HG03103 (cell line): ENCODE measurements at regions not wholly inside any gene's neighbourhood (a gene's known extent, or its start where the extent isn't known, plus 50 kb on each side); places are given as distances from the start of the nearest gene placed in this dataset.
"Not testable (repeated sequence)": the region's sequence is repeated elsewhere in the genome, so short reads cannot be mapped to it uniquely, and the experiment has no call there.

ENCODE experiments used
- ATAC-seq: cut with Tn5 transposase; IDR thresholded peaks from one replicate; pipeline ENCODE4 v1.9.1; 2021; ENCODE audit warnings: low read depth; ENCODE audit not compliant: unreplicated experiment

DNA sequence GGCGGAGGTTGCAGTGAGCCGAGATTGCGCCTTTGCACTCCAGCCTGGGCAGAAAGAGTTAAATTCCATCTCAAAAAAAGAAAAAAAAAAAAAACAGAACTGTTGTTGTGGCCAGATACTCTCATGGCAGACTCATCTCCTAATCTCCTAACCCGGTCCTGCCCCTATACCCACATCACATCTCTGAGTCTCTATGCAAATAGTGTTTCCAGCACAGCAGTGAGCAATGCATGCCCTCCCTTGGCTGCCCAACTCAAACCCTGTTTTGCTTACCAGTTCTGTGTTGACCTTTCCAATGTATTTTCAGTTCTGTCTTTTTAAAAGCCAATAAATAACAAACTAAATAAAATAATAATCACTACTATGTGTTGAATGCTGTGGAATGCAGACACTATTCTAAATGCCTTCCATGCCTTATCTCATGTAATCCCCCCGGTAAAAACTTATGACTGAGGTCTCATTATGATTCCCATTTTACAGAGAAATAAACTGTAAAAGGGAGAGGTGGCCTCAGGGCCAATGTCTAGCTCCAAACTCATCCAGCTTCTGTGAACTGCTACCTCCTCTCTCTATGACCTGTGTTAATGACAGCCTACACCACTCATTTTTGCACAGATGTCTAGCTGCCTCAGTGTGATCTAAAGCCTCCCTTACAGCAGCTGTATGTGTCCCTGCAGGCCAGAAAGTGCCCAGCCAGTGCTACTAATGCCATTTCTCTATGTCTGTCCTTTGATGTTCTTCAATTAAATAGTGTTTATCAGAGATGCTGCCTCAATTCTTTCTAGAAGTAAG, 289.8 kb downstream of the HS3ST3B1 start:
- ATAC-seq = no peak

DNA sequence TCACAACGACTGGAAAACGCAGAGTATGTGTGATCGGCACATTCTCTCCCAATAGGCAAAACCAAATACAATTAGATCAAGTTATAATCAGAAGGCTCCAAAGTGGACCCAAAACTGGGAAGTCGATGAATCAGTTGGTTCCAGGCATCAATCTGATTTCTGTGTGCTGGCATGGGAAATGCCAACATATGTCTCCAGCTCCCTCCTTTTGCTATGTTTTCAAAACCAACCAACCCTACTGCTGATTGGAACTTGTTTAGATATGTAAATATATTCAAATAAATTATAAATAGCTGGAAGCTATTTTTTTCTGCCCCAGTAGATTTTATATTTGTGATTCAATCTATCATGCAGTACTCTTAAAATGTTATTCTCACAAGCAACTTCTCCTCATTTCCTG, 284.2 kb downstream of the HS3ST3B1 start:
- no peak for ATAC-seq

DNA sequence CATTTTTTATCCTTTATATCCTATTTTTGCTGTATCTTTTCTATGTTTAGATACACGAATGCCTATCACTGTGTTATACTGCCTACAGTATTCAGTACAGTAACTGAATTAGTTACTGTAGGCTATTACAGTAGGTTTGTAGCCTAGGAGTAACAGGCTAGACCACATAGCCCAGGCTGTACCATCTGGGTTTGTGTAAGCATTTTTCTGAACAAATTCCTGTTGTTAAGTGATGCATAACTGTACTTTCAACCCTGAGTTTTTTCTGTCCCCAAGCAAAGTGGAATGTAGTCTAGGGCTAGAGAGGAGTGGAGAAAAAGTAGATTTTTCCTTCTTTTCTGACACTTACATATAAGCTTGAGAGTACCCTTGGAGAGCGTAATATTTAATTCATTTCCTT, 282.1 kb downstream of the HS3ST3B1 start:
- ATAC-seq = no peak

DNA sequence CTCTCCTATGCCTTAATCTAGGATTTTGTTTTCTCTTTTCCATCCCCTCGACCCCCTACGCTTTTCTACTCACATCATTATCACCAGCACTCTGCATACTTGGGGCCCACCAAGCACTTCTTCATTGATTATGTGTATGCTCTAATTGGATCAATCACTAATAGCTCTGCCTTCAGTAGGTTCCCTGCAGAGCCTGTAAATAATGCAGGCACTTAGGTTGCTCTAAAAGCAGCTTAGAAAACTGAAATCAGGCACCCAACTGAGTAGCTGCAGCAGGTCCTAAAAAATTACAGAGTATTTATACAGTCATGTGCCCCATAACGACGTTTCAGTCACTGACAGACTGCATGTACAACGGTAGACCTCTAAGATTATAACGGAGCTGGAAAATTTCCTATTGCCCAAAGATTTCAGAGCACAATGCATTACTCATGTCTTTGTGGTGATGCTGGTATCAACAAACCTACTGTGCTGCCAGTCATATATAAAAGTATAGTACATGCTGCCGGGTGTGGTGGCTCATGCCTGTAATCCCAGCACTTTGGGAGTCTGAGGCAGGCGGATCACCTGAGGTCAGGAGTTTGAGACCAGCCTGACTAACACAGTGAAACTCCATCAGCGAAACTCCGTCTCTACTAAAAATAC, 280.4 kb downstream of the HS3ST3B1 start:
- no peak for ATAC-seq

DNA sequence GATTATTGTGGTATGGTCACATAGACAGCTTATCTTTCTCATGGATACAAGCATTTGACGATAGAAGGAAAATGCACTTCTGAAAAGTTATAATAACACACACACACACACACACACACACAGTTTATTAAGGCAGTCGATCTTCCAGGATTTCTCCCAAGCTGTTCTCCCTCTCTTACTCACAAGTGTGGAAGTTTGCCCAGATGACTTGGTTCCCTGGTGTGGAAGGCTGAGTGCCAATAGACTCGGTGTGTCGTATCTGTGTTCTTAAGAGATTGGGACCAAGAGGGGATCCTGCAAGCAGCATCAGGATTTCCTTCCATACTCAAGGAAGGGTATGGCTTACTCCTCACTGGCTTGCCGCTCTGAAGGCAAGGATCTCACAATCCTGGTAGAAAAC, 279.6 kb downstream of the HS3ST3B1 start:
- ATAC-seq = no peak

DNA sequence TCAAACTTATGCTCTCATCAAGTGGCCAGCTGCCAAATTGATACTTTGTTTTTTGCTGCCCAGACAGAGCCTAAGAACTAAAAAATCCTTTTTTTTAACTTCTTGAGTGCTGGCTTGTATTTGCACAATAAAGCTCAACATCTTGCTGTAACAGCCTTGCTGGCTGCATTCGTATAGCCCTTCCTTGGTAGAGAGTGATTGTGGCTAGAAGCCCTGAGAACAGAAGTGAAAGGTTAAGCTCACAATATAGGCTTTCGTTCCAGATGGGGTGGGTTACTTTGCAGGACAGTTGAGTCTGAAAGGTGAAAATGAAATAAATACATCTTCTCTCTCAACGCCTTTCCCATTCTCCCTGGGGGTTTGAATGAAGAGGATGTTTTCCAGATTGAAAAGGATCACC, 278.8 kb downstream of the HS3ST3B1 start:
- no peak for ATAC-seq

DNA sequence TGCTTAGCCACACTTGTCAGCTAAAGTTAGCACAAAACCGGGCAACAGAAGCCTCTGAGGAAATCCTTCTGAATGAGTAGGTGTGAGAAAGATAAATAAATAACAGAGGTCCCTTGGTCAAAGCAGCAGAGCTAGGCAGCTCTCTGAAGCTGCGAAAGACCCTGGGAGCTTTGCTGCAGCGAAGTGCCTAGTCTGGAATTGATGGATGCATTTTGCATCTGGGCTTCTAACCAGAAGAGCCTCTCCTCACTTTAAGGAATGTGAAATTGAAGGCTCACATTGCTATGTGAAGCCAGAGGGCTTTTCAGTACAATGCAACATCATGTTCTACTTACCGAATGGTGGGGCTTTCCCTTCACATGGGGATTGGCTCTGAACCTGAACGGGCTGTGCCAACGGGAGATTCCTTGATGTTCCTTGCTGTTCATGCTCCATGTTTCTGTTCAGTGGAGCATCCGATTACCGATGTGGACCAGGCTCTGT, 274.6 kb downstream of the HS3ST3B1 start:
- ATAC-seq = no peak

DNA sequence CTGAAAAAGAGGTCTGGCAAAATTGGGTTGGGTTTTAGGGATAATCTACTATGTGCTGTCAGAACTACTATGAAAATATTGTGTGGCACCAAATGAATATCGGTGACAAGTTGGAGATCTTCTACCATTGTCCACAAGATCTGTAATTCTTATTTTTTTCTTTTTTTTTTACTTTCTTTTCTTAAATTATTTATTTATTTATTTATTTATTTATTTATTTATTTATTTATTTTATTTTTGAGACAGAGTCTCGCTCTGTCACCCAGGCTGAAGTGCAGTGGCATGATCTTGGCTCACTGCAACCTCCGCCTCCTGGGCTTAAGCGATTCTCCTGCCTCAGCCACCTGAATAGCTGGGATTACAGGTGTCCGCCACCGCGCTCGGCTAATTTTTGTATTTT, 259.4 kb downstream of the HS3ST3B1 start:
- not testable (repeated sequence) for ATAC-seq

DNA sequence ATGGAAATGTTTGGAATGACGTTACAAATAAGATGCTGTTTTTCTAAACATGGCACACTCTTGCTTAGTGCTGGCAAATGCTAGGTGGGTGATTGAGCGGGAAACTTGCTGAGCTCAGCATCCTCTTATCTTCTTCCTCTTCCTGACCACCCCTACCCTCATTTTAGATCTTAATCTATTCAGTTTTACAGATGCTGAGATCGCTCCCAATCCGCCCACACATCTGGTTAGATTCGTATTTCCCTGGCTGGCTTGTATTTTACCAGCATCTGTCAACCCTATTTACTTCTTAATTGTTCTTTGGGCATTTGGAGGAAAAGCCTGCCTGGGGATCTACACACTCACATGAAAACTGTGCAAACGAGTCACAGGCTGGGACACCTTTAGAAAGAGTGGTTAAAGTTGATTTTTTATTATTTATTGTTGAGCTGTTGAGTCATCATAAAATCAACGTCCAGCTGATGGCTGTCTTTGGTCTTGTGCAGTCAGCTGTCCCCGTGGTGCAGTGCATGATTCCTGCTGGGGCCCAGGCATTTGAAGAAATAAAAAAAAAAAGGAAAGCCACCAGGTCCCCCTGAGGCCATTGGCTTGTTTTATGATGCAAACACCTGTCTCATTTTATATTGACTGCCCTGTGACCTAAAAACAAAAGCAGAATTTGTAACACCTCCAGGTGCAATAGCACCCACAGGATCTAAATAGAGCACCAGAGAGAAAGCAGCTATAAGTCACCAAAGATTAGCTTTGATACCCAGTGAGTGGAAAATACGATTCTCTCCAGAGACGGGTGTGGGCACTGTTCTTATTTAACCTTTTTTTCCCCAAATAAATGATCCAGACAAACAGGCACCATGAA, 258.6 kb downstream of the HS3ST3B1 start:
- no peak for ATAC-seq

DNA sequence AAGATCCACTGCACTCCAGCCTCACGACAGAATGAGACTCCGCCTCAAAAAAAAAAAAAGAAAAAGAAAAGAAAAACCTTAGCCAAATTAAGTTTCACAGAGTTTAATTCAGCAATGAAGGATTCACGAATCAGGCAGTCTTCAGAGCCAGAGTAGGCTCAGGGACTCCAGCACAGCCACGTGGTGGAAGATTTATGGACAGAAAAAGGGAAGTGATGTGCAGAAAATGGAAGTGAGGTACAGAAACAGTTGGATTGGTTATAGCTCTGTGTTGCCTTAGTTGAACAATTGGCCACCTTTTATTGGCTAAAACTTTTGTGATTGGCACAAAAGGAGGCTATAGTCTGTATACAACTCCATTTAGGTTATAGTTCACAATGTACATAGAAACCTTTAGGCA, 256.6 kb downstream of the HS3ST3B1 start:
- ATAC-seq = no peak

DNA sequence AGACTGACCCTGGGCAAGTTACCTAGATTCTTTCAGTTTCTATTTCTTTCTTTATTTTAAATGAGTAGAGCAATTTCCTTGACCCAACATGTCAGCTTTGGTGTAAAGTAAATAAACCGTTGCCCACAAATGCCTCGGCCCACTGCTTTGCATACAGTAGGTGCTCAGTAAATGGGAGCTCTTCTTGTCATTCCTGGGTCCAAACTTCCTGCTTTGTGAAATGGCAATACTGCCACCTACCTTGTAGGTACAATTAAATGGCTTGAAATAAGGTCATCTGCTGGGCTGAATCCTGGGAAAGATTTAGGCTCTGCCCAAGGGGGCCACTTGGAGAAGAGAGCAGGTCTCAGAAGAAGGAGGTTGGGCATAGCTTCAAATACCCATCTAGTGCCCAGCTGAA, 253.0 kb downstream of the HS3ST3B1 start:
- no peak for ATAC-seq

DNA sequence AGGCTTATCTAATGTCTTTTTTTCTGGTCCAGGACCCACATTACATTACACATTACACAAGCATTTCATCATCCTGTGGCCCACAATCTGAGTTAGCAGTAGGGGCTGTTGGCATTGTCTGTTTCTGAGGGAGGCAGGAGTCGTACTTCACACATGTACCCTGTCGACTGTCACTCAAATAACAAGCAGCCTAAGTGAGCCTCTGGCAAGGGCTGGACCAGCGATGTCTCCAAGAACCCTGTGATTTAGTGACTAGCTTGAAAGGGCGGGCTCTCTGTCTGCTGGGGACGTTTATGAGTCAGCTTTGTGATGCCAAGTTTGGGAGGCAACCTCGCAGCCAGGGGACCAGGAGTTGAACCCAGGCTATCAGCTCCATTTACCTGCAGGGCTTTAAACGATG, 251.4 kb downstream of the HS3ST3B1 start:
- ATAC-seq = no peak

DNA sequence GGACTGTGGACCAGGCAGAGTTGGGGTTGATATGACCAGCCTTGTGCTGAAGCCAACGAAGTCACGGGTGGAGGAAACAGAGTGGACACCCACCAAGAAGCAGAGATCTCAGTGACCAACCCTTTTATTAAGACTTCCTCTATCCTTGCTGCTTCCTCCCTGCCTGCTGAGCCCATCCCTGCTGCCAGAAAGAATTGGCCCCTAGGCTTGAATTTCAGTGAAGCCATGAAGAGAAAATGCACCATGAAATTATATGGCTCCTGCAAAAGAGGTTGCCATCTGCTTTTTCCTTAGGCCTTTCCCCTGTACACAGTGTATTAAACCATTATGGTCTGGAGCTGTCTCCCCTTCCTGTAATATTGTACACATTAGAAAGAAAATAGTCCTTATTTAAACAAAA, 246.7 kb downstream of the HS3ST3B1 start:
- ATAC-seq = no peak

DNA sequence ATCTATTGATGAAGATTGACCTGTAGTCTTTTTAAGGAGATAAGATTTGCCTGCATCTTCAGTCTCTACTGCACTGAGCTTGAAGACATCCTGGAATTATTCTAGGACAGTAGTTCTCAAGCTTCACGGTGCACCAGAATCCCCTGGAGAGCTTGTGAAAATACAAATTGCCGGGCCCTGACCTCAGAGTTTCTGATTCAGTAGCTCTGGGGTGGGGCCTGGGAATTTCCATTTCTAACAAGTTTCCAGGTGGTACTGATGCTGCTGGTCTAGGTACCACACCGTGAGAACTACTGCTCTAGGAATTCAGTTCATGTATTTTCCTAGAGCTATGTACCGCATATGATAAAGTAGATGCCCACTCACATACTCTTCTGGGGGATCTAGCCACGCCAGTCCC, 246.1 kb downstream of the HS3ST3B1 start:
- ATAC-seq = no peak

DNA sequence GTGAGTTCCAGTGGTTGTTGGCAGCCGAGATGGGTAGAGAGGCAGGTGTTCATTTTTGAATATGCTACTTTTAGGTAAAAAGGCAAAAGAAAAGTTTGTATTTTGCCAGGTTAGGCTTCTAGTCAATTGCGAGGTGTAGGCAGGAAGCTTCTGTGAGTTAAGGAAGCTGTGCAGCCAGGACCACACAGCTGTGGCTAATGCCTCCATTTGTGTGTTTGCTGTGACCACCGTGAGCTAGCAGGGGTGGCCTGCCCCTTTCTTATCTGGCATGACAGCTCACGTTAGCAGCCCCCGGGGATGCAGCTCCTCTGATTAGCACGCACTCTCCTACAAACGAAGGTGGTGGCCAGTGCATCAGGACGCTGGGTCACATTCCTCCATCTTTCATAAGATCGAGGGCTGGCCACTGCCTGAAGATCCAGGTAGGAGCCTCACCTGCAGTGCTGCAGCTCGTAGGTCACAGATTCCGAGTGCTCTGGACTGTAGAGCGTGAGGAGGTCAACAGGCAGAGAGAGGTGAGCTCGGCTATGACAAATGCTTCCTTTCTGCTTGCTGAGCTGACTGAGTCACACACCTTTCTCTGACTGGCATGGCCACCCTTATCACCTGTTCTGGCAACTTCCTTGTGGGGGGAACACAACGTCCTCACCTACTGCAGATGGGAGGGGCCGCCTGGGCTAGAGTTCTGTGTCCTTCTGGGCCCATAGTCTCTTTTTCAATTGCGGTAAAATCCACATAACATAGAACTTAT, 244.4 kb downstream of the HS3ST3B1 start:
- ATAC-seq = no peak

DNA sequence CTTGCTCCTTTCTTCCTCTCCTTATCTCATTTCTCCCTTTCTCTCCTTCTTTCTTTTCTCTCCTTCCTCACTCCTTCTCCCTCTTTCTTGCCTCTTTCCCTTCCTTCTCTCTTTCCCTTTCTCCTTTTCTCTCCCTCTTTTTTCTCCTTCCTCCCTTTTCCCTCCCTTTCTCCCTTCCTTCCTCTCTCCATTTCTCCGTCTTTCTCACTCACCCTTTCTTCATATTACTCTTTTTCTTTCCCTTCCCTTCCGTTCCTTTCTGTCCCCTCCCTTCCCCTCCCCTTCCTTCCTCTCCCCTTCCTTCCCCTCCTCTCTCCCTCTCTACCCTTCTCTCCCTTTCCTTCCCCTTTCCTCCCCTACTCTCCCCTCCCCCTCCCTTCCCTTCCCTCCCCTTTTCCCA, 240.8 kb downstream of the HS3ST3B1 start:
- ATAC-seq = no peak

DNA sequence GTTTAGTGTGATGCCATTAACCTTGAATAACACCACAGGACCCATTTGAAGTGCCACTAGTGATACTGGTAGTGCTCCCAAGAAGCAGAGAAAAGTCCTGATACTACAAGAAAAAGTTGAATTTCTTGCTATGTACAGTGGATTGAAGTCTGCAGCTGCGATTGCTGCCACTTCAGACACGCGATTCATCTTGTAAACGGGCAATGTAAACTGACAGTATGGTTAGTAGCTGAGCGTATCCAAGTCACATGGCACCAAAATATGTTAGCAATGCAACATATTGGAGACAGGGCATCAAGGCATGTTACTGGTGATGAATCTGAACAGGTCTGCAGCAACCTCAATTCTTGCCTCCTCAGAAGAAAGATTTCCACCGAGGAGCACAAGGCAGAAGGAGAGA, 238.9 kb downstream of the HS3ST3B1 start:
- ATAC-seq = no peak

DNA sequence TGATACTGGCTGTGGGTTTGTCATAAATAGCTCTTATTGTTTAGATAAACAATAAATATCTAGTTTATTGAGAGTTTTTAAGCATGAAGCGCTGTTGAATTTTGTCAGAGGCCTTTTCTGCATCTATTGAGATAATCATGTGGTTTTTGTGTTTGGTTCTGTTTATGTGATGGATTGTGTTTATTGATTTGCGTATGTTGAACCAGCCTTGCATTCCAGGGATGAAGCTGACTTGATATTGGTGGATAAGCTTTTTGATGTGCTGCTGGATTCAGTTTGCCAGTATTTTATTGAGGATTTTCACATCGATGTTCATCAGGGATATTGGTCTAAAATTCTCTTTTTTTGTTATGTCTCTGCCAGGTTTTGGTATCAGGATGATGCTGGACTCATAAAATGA, 231.4 kb downstream of the HS3ST3B1 start:
- ATAC-seq = not testable (repeated sequence)

DNA sequence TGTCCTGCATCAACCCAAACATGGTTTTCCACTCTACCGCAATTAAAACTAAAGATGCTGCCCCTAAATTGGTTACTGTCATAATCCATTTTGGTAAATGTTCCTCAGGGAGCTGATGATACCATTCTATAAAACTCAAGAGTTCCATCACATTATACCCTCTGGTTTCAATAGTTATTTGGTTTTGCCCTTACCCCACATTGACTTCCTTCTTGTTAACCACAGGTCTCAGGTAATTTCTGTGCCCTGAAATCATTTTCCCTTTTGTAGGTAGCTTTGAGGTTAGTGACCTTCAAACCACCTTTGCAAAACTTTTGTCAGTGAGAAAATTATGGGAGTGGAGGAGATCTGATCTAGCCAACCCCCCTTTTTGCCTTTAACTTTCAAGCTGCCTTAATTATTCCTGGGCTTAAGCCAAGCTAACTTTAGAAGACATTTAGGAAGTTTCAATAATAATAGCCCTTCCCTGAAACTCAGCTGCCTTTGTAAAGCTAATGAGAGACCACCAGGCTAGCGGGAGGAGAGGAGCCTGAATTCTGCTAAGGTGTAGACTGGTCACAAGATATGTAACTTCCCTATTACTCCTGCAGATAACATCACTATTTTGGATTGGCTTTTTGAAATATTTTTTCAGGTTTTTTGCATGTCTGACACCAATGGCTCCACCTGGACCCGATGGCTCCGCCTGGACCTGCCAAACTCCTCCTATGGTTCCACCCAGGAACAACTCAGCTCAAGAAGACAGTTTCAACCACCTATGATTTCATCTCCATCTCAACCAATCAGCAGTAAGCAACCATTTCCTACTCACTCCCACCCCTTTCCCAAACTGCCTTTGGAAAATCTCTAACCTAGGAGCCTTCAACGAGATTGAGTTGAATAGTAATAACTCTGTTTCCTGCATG, 224.9 kb downstream of the HS3ST3B1 start:
- ATAC-seq = no peak
